HK-2 (cell line): ENCODE measurements at regions not wholly inside any gene's neighbourhood (a gene's known extent, or its start where the extent isn't known, plus 50 kb on each side); places are given as distances from the start of the nearest gene placed in this dataset.

Experiments used
- DNase-seq: peaks from one replicate; pipeline ENCODE4 v3.0.0-alpha.2; 2018; ENCODE audit not compliant: unreplicated experiment

- DNase-seq, result no peak
These were observed 178.6 kb downstream of the RAB11FIP2 start for GRCh38 chr10:117868151-117868550.

GRCh38 chr10:117875793-117876192, 170.9 kb downstream of the RAB11FIP2 start:
- DNase-seq, result no peak

DNA sequence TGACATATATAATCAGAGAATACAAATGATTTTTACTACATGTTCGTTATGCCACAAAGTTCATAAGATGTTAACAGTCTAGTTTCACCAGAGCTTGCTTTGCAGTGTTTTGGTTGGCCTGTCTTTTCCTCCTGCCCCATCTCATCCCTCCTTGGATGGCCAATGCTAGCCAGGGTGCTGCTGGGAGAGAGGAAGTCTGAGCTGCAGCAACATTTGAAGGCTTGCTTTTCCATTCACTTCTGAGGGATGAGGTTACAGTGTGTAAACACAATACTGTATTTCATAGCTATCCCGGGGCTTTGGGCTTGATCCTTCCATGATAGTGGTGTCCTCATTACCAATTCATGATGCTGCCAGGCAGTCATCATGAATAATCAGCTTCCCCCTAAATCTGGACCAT, 170.5 kb downstream of the RAB11FIP2 start:
- DNase-seq, result no peak

GRCh38 chr10:117878626-117879025, 168.1 kb downstream of the RAB11FIP2 start:
- no peak for DNase-seq

DNA sequence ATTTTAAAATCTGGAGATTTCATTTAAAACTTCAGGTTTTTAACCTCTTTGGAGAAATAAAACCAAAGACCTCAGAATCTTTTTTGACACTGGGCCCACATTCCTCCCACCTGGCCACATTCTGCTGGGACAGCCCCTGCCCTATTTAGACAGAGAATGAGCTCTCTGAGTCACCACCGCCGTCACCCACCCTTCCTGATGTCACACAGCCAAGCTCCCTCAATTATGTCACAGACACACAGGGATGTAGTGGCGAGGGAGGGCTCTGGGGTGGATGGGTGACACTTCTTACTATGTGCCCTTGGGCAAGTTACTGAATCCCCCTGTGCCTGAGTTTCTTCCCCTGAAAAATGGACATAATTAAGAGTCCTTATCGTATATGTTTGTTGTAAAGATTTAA, 162.6 kb downstream of the RAB11FIP2 start:
- DNase-seq, result no peak

DNA sequence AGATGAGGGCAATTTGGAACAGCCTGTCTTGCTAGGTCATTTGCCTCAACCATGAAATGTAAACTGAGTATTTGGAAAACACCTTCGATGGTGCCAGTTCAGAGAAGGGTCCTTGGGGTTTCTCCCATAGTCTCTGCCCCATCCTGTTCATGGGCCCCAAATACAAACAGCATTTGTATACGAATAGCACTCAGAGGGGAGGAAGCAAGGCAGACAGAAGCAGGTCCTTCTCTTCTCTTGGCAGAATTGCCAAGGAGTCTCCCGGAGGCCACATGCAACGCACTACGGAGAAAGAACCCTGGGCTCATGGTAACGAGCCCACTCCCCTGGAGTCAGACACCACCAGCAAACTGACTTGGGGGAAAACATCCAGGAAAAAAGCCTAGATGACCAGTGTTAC, 162.1 kb downstream of the RAB11FIP2 start:
- DNase-seq, result no peak

DNA sequence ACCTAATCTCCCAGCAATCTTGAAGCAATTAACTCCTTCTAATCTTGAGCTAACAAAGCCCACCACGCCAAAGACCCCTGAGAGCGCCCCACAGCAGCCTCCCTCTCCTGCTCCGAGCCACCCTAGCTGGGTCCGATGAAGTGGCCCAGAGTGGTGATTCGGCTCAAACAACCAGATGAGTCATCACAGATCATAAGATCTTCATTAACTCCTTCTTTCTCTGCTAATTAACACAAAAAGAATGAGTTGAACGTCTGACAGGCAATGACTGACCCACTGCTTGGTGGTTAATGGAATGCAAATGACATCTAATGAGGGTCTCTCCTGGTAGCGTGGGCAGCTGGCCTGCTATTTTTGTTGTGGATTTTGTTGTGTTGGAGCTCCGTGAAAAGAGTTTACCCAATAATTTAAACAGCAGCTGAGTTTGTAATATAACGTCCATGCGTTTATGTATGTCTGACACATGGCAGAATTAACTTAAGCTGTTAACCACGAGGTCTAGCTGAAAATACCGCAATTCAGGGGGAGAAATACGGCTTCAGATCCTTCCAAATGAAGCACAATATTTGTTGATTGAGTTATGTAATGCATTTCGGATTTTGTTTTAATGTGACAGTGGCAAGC, 161.4 kb downstream of the RAB11FIP2 start:
- no peak for DNase-seq

GRCh38 chr10:117886766-117887165, 160.0 kb downstream of the RAB11FIP2 start:
- DNase-seq, result no peak

- DNase-seq, result no peak
These were observed 157.1 kb downstream of the RAB11FIP2 start for GRCh38 chr10:117889664-117890063.

DNA sequence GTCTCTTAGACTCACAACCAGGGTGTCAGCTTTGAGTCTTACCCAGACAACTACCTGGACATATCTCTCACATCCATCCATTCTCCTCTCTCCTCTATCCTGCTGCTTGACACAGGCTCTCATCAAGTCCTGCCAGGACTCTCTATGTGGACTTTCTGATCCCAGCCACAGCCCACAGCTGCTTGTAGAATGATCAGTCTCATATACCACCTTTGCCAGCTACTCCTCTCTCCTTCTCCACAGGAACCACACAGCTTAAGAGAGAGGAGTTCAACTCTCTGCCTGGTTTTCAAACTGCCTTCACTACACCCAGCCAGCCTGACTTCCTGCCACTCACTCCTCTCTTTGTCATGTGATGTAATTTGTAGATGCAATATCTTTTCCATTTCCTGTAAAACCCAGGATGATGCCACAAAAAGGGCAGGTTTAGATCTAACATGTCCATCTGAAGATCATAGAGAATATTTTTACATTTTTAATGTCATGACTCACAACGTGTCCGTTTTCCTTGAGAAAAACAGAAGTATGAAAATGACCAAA, 154.0 kb downstream of the RAB11FIP2 start:
- no peak for DNase-seq

GRCh38 chr10:117894339-117894738, 152.4 kb downstream of the RAB11FIP2 start:
- DNase-seq, result no peak

GRCh38 chr10:117896517-117896916, 150.2 kb downstream of the RAB11FIP2 start:
- no peak for DNase-seq

- no peak for DNase-seq
These were observed 147.5 kb downstream of the RAB11FIP2 start for GRCh38 chr10:117899181-117899683.

- no peak for DNase-seq
These were observed 146.5 kb downstream of the RAB11FIP2 start for GRCh38 chr10:117900280-117900679.

- no peak for DNase-seq
These were observed 142.9 kb downstream of the RAB11FIP2 start for GRCh38 chr10:117903854-117904253.

- no peak for DNase-seq
These were observed 141.3 kb downstream of the RAB11FIP2 start for GRCh38 chr10:117905404-117905803.

DNA sequence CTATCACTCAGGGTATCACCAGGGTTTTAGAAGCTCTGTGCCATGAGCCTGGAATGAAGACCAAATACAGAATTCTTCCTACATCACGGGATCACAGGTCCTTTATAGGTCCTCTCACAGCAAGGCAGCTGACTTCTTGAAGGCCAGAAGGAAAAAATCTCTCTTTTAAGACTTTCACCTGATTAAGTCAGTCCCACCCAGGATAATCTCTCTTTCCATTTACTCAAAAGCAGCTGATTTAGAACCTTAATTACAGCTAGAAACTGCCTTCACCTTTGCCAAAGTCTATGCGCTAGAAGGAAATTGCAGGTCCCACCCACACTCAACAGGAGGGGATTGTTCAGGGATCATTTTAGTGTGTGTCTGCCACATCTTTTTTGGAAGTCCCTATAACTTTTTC, 135.1 kb downstream of the RAB11FIP2 start:
- DNase-seq, result no peak

GRCh38 chr10:117914334-117914733, 132.4 kb downstream of the RAB11FIP2 start:
- no peak for DNase-seq

DNA sequence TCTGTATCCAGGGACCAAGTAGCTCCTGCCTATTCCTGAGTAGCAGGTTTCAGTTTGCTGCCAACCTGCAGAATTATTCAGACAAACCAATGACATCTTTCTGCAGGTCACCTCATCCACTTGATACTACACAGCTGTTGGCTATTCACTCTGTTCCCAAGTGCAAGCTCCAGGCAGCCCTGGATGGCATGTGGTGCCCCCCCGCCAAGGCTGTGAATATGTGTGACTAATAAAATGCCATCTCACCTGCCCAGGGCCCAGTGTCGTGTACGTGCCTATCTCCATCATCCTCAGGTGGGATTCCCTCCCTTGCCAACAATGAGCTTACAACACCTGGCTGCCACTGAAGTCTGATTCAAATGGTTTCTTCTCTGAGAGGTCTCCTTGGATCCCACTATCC, 125.8 kb downstream of the RAB11FIP2 start:
- no peak for DNase-seq

GRCh38 chr10:117921421-117921820, 125.3 kb downstream of the RAB11FIP2 start:
- no peak for DNase-seq

DNA sequence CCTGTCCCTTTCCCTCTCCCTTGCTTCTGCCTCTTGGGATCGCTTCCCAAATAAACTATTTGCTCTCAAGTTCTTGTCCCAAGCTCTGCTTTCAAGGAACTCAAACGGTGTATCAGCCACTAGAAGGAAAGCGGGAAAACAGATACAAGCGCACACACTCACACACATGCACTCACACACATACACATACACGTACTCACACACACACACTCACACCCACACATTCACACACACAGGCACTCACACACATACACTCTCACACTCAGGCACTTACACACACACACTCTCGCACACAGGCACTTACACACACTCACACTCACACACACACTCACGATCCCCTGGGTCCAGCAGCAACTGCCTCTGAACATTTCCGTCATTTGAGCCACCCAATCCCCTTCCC, 121.9 kb downstream of the RAB11FIP2 start:
- DNase-seq, result no peak

DNA sequence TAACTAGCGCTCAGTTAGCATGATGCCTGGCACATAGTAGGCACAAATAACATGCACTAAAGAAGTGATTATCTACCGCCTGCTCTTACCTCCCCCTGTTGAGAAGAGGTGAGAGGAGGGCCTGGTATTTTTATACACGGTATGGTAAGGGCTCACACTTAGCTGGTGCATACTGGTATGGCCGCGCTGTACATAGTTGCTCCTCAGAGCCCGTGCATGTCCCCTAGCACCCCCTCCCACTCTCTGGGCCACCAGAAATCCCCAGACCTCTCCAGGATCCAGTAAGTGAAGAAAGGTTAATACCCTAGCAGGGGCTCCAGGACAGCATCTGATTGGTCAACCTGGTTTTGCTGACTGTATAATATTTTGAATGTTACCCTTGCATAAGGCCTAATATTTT, 121.4 kb downstream of the RAB11FIP2 start:
- DNase-seq, result no peak

GRCh38 chr10:117926491-117926890, 120.2 kb downstream of the RAB11FIP2 start:
- DNase-seq, result no peak

- DNase-seq, result no peak
These were observed 119.4 kb downstream of the RAB11FIP2 start for GRCh38 chr10:117927332-117927731.
